Ammon's horn (tissue), 1 donor: ENCODE measurements at regions not wholly inside any gene's neighbourhood (a gene's known extent, or its start where the extent isn't known, plus 50 kb on each side); places are given as distances from the start of the nearest gene placed in this dataset.

Experiments used
- DNase-seq: peaks from one replicate; pipeline ENCODE4 v3.0.0-alpha.2; 2016; ENCODE audit warnings: low spot score

- no peak for DNase-seq
Observed at GRCh38 chr13:80235967-80236302, 105.0 kb downstream of the SPRY2 start.

GRCh38 chr13:80235166-80235966 is 105.6 kb downstream of the SPRY2 start:
- DNase-seq, result peak; percentile 12

GRCh38 chr13:80227645-80228044 is 113.3 kb downstream of the SPRY2 start:
- DNase-seq, result no peak

- DNase-seq, result no peak
Observed at GRCh38 chr13:80226645-80227044, 114.3 kb downstream of the SPRY2 start.

- no peak for DNase-seq
Observed at GRCh38 chr13:80224468-80224867, 116.5 kb downstream of the SPRY2 start.

GRCh38 chr13:80217614-80218456 is 123.1 kb downstream of the SPRY2 start:
- no peak for DNase-seq

- no peak for DNase-seq
Observed at GRCh38 chr13:80215368-80215767, 125.6 kb downstream of the SPRY2 start.

- no peak for DNase-seq
Observed at GRCh38 chr13:80214521-80214991, 126.4 kb downstream of the SPRY2 start.

GRCh38 chr13:80214050-80214449 is 126.9 kb downstream of the SPRY2 start:
- DNase-seq, result no peak

- no peak for DNase-seq
Observed at GRCh38 chr13:80213201-80213600, 127.7 kb downstream of the SPRY2 start.

GRCh38 chr13:80211566-80211965 is 129.4 kb downstream of the SPRY2 start:
- DNase-seq, result no peak

- DNase-seq, result no peak
Observed at GRCh38 chr13:80204642-80205041, 136.3 kb downstream of the SPRY2 start.

GRCh38 chr13:80203496-80203895 is 137.4 kb downstream of the SPRY2 start:
- no peak for DNase-seq

GRCh38 chr13:80201694-80202468 is 139.0 kb downstream of the SPRY2 start:
- DNase-seq, result no peak

- DNase-seq, result no peak
Observed at GRCh38 chr13:80199585-80200292, 141.2 kb downstream of the SPRY2 start.

- DNase-seq, result no peak
Observed at GRCh38 chr13:80199067-80199466, 141.9 kb downstream of the SPRY2 start.

- DNase-seq, result no peak
Observed at GRCh38 chr13:80196756-80197155, 144.2 kb downstream of the SPRY2 start.

GRCh38 chr13:80195649-80196048 is 145.3 kb downstream of the SPRY2 start:
- no peak for DNase-seq

- DNase-seq, result no peak
Observed at GRCh38 chr13:80189889-80190597, 150.9 kb downstream of the SPRY2 start.

GRCh38 chr13:80180740-80181355 is 160.1 kb downstream of the SPRY2 start:
- DNase-seq, result peak; percentile 58

- no peak for DNase-seq
Observed at GRCh38 chr13:80177327-80177726, 163.6 kb downstream of the SPRY2 start.
